ACHN (cell line): ENCODE measurements at regions not wholly inside any gene's neighbourhood (a gene's known extent, or its start where the extent isn't known, plus 50 kb on each side); places are given as distances from the start of the nearest gene placed in this dataset.
"Not testable (repeated sequence)": the region's sequence is repeated elsewhere in the genome, so short reads cannot be mapped to it uniquely, and the experiment has no call there.

ENCODE experiments used
- DNase-seq: peaks from one replicate; pipeline ENCODE4 v3.0.0-alpha.2; 2015
- in situ Hi-C: cut with HindIII; loops from 2 replicates; pipeline ENCODE4 v1.10.0; 2017; ENCODE audit warnings: low sequenced_read_pairs, low pct_ligation_motif_present, low pct_unique_long_range_greater_than_20kb

GRCh38 chr7:11985376-11985775 is 153.4 kb upstream of the THSD7A start:
- in situ Hi-C loops = no loop called here
- no peak for DNase-seq

GRCh38 chr7:11985971-11986370 is 154.0 kb upstream of the THSD7A start:
- in situ Hi-C loops = no loop called here
- DNase-seq = no peak

- in situ Hi-C loops = no loop called here
- DNase-seq = no peak
These were observed 156.2 kb upstream of the THSD7A start for GRCh38 chr7:11988186-11988585.

GRCh38 chr7:12002428-12002827 is 170.4 kb upstream of the THSD7A start:
- DNase-seq = no peak
- in situ Hi-C loops = no loop called here

- in situ Hi-C loops = no loop called here
- DNase-seq = no peak
These were observed 172.6 kb upstream of the THSD7A start for GRCh38 chr7:12004581-12004980.

DNA sequence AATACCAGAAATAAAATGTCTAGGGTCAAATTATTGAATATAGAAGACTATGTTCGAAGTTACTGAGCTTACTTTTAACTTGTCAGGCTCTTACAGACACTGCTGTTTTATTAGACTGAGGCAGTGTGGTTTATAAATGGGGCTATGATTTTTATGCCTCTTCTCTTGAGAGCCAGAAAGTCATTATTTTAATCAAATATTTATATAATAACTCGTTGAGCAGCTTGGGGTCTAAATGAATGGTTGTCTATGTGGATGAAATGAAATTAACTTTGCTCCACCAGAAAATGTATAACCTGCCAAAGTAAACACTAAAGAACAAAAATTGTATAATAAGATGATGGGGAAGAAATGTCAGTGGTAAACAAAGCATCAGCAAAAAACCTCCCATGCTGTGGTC is 175.6 kb upstream of the THSD7A start:
- in situ Hi-C loops = no loop called here
- DNase-seq = no peak

DNA sequence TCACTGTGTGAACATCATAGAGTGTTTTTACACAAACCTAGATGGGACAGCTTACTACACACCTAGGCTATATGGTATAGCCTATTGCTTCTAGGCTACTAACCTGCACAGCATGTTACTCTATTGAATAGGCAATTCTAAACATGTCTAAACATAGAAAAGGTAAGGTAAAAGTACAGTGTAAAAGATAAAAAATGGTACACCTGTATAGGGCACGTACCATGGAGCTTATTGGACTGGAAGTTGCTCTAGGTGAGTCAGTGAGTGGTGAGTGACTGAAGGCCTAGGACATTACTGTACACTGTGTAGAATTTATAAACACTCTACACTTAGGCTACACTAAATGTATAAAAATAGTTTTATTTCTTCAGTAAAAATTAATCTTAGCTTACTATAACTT is 182.0 kb upstream of the THSD7A start:
- DNase-seq = no peak
- in situ Hi-C loops = no loop called here

- in situ Hi-C loops = no loop called here
- DNase-seq = no peak
These were observed 184.4 kb upstream of the THSD7A start for GRCh38 chr7:12016439-12016838.

DNA sequence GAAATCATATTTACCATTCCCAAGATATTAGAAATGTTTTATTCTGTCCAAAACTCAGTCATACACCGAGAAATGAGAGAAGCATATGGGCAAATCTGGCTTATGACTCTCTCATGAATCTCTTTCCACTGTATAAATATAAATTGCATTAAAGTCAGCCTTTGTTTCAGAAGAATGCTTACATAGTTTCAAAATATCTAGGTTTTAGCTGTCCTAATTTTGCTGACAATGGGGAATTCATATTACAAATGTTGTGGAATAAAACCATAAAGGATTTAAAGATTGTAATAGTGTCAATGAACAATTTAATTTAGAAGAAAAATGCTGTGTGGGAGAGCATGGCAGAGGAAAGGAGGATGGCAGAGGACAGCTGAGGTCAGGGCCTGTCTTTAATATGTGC is 185.0 kb upstream of the THSD7A start:
- in situ Hi-C loops = no loop called here
- no peak for DNase-seq

- DNase-seq, in situ Hi-C loops: not testable (repeated sequence)
These were observed 189.1 kb upstream of the TMEM106B start for GRCh38 chr7:12022011-12022410.

DNA sequence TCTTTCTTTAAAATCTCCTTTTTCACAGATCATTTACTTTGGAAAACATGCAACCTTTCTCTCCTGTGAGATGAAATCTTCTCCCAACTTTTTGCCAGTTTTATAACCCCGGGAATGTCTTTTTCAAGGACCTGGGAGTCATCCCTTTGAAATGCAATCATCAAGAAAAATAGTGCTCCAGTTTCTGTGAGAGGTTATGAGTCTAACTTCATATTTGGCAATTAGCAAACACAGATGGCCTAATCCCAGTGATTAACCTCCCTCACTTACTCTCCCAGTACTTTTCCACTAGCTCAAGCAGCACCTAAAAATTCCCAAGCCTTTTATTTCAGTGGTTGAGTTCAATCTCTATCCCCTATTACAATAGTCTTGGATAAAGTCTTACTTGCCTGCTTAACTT is 185.8 kb upstream of the TMEM106B start:
- DNase-seq = no peak
- in situ Hi-C loops = no loop called here

- in situ Hi-C loops = no loop called here
- DNase-seq = no peak
These were observed 182.6 kb upstream of the TMEM106B start for GRCh38 chr7:12028508-12028907.

DNA sequence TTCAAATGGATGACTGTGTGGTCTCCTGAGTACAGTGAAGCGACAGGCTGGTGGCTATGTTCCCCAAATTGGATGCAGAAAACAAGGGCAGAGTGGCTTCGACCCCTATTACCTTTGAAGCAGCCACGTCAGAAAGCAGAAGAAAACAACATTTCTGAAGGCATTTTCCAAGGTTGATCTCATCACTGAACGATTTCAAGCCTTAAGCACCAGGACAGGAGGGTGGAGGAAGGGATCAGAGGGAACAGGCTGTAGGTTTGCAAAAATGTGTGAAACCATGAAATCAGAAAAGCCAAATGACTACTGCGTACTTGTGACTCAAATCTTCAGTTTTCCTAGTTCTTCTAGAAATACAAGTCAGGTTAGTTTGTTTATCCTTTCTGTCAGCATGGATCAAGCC is 181.0 kb upstream of the TMEM106B start:
- in situ Hi-C loops = no loop called here
- no peak for DNase-seq

- in situ Hi-C loops = no loop called here
- no peak for DNase-seq
These were observed 179.9 kb upstream of the TMEM106B start for GRCh38 chr7:12031186-12031585.

- DNase-seq = peak; percentile 75
These were observed 179.5 kb upstream of the TMEM106B start for GRCh38 chr7:12031638-12032037.

DNA sequence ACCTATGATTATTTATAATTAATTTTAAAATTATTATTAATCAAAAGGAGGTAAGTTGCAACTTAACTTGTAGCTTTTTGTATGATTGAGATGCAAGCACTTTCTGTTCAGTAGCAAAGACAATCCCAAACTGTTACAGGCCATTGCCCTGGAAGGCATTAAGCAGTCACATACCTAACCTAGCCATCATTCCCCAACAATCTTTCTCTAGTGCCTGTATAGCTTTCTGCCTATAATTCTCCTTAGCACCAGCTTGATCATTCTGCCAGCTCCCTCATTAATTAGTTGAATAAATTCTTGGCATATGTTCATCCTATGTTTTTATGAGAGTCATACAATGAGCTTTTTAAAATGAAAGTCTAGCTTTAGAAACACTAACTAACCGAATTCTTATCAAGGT is 178.9 kb upstream of the TMEM106B start:
- peak; percentile 10 for DNase-seq
- in situ Hi-C loops = no loop called here

More at GRCh38 chr7:12031638-12032037, 179.5 kb upstream of the TMEM106B start:
- in situ Hi-C loops = no loop called here

DNA sequence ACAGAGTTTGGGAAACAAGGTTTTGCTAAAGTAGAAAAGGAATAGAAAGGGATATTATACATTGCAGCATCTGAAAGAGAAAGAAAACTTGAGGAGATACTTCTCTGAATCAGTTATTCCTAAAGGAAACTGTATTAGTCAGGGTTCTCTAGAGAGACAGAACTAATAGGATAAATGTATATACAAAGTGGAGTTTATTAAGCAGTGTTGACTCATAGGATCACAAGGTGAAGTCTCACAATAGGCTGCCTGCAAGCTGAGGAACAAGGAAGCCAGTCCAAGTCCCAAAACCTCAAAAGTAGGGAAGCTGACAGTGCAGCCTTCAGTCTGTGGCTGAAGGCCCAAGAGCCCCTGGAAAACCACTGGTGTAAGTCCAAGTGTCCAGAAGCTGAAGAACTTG is 167.6 kb upstream of the TMEM106B start:
- in situ Hi-C loops, DNase-seq: not testable (repeated sequence)

DNA sequence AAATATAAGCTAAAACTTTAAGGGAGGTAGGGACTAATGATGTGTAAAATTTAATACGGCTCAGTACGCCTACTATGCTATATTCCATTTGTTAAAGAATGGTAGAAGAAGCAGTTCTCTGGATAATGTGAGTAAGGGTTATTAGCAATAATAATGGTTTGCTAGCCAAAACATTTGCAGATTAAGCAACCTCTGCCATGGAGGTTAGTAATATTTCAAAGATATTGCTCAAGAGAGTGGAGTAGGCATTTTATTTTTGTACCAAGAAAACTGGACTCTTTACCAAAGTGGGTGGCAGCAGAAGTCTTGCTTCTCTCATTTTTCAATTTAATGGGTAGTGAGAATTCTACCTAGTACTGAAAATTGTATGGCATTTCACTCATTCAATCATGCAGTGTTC is 158.9 kb upstream of the TMEM106B start:
- no peak for DNase-seq
- in situ Hi-C loops = no loop called here

GRCh38 chr7:12053561-12053960 is 157.5 kb upstream of the TMEM106B start:
- in situ Hi-C loops = no loop called here
- DNase-seq = no peak

GRCh38 chr7:12054830-12055229 is 156.3 kb upstream of the TMEM106B start:
- DNase-seq = no peak
- in situ Hi-C loops = no loop called here

DNA sequence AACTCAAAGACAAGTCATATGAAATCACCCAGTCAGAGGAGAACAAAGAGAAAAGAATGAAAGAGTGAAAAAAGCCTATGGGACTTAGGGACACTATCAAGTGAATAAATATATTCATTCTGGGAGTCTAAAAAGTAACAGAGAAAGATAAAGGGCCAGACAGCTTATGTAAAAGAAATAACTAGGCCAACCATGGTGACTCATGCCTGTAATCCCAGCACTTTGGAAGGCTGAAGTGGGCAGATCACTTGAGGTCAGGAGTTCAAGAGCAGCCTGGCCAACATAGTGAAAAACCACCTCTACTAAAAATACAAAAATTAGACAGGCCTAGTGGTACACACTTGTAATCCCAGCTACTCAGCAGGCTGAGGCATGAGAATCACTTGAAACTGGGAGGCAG is 154.7 kb upstream of the TMEM106B start:
- in situ Hi-C loops = no loop called here
- no peak for DNase-seq
